HEK293 (cell line): ENCODE measurements at regions not wholly inside any gene's neighbourhood (a gene's known extent, or its start where the extent isn't known, plus 50 kb on each side); places are given as distances from the start of the nearest gene placed in this dataset.

Experiments used
- CTCF ChIA-PET: fragments of 350-600 bp; formaldehyde crosslinking; extraction: SDS; loops from one replicate; lab custom pipeline; 2021; ENCODE audit warnings: antibody characterized with exemption; lab: Yijun Ruan, JAX
- POLR2A ChIA-PET: fragments of 300-600 bp; formaldehyde crosslinking; extraction: SDS; loops from one replicate; lab custom pipeline; 2020; ENCODE audit warnings: antibody characterized with exemption, inconsistent platforms; lab: Yijun Ruan, JAX
- H3K27ac ChIP-seq: fragments of 200-500 bp; sonication (Bioruptor generic); 2 replicates; pipeline ENCODE4 v1.5.1; 2014; ENCODE audit warnings: low read depth, low read length, control low read depth, inconsistent platforms; ENCODE audit errors: extremely low read depth
- H3K36me3 ChIP-seq, 2 experiments: fragments of 200-500 bp in 1 of 2; sonication (Bioruptor generic) in 1 of 2; 1 replicate in 1 of 2; 2 replicates in 1 of 2; pipeline ENCODE4 v1.5.1; 2014 to 2017; ENCODE audit warnings: inconsistent platforms in 2 of 2, low read length in 2 of 2; ENCODE audit not compliant: control insufficient read depth in 2 of 2, insufficient read depth in 1 of 2
- H3K4me1 ChIP-seq: fragments of 200-500 bp; sonication (Bioruptor generic); 2 replicates; pipeline ENCODE4 v1.5.1; 2014; ENCODE audit warnings: mild to moderate bottlenecking, low read length, inconsistent platforms; ENCODE audit not compliant: control insufficient read depth, insufficient read depth
- H3K4me3 ChIP-seq: 2 replicates; pipeline ENCODE4 v1.5.1; 2011; ENCODE audit warnings: low read depth, mild to moderate bottlenecking, control low read depth, low read length, moderate library complexity
- H3K9me3 ChIP-seq: fragments of 200-500 bp; sonication (Bioruptor generic); 2 replicates; pipeline ENCODE4 v1.5.1; 2014; ENCODE audit warnings: low read depth, low read length, inconsistent platforms; ENCODE audit not compliant: control insufficient read depth, insufficient read depth
- EGR2 ChIP-seq: fragments of 450-650 bp; formaldehyde crosslinking; IDR thresholded peaks from 2 replicates; pipeline ENCODE4 v1.5.1; 2016; ENCODE audit warnings: low read depth, missing biosample characterization, missing genetic modification characterization
- GFI1B ChIP-seq: fragments of 450-650 bp; formaldehyde crosslinking; IDR thresholded peaks from 2 replicates; pipeline ENCODE4 v1.5.1; 2016; ENCODE audit warnings: missing biosample characterization, missing genetic modification characterization
- HOXA7 ChIP-seq: sonication (generic); formaldehyde crosslinking; IDR thresholded peaks from 2 replicates; pipeline ENCODE4 v1.8.1; 2022; ENCODE audit warnings: missing genetic modification reagents, borderline replicate concordance
- KLF8 ChIP-seq: fragments of 450-650 bp; formaldehyde crosslinking; IDR thresholded peaks from 2 replicates; pipeline ENCODE4 v1.5.1; 2016; ENCODE audit warnings: missing biosample characterization, missing genetic modification characterization
- SCRT2 ChIP-seq: fragments of 450-650 bp; formaldehyde crosslinking; IDR thresholded peaks from 2 replicates; pipeline ENCODE4 v1.5.1; 2016; ENCODE audit warnings: missing biosample characterization, missing genetic modification characterization
- SETDB1 ChIP-seq: IDR thresholded peaks from one replicate; pipeline ENCODE4 v1.6.1; 2017; ENCODE audit warnings: mild to moderate bottlenecking, low read length, moderate library complexity, mixed read lengths; ENCODE audit not compliant: insufficient read length
- ZBTB21 ChIP-seq: fragments of 450-650 bp; formaldehyde crosslinking; IDR thresholded peaks from 2 replicates; pipeline ENCODE4 v1.5.1; 2017; ENCODE audit warnings: missing biosample characterization, missing genetic modification characterization
- ZFP41 ChIP-seq: fragments of 450-650 bp; formaldehyde crosslinking; IDR thresholded peaks from 2 replicates; pipeline ENCODE4 v1.5.1; 2016; ENCODE audit warnings: missing biosample characterization, missing genetic modification characterization, borderline replicate concordance
- ZNF155 ChIP-seq: fragments of 450-650 bp; formaldehyde crosslinking; IDR thresholded peaks from 2 replicates; pipeline ENCODE4 v1.5.1; 2016; ENCODE audit warnings: missing biosample characterization, missing genetic modification characterization
- ZNF16 ChIP-seq: fragments of 450-650 bp; formaldehyde crosslinking; IDR thresholded peaks from 2 replicates; pipeline ENCODE4 v1.5.1; 2016; ENCODE audit warnings: low read depth, missing biosample characterization, missing genetic modification characterization
- ZNF202 ChIP-seq: fragments of 450-650 bp; formaldehyde crosslinking; IDR thresholded peaks from 2 replicates; pipeline ENCODE4 v1.5.1; 2016; ENCODE audit warnings: missing biosample characterization, missing genetic modification characterization, borderline replicate concordance
- ZNF211 ChIP-seq: fragments of 450-650 bp; formaldehyde crosslinking; IDR thresholded peaks from 2 replicates; pipeline ENCODE4 v1.5.1; 2016; ENCODE audit warnings: low read depth, missing biosample characterization, missing genetic modification characterization
- ZNF274 ChIP-seq, 2 experiments: fragments of 200-500 bp in 1 of 2; fragments of 450-650 bp in 1 of 2; sonication (Bioruptor generic) in 1 of 2; formaldehyde crosslinking in 1 of 2; IDR thresholded peaks; 2 replicates each; pipeline versions ENCODE4 v1.5.1 to v1.6.1; 2014 to 2016; ENCODE audit warnings: borderline replicate concordance in 1 of 2, inconsistent platforms in 1 of 2, low read length in 1 of 2, missing biosample characterization in 1 of 2, missing genetic modification characterization in 1 of 2
- ZNF302 ChIP-seq: fragments of 450-650 bp; formaldehyde crosslinking; IDR thresholded peaks from 2 replicates; pipeline ENCODE4 v1.5.1; 2016; ENCODE audit warnings: missing biosample characterization, missing genetic modification characterization, low read depth
- ZNF335 ChIP-seq: fragments of 450-650 bp; formaldehyde crosslinking; conservative IDR thresholded peaks from 2 replicates; pipeline ENCODE4 v1.5.1; 2016; ENCODE audit warnings: missing biosample characterization, missing genetic modification characterization
- ZNF391 ChIP-seq: fragments of 450-650 bp; formaldehyde crosslinking; IDR thresholded peaks from 2 replicates; pipeline ENCODE4 v1.5.1; 2016; ENCODE audit warnings: low read depth, missing biosample characterization, missing genetic modification characterization, borderline replicate concordance
- ZNF398 ChIP-seq: fragments of 450-650 bp; formaldehyde crosslinking; IDR thresholded peaks from 2 replicates; pipeline ENCODE4 v1.5.1; 2017; ENCODE audit warnings: missing biosample characterization, missing genetic modification characterization
- ZNF843 ChIP-seq: fragments of 450-650 bp; formaldehyde crosslinking; IDR thresholded peaks from 2 replicates; pipeline ENCODE4 v1.5.1; 2016; ENCODE audit warnings: missing biosample characterization, missing genetic modification characterization
- ZSCAN16 ChIP-seq: fragments of 450-650 bp; formaldehyde crosslinking; IDR thresholded peaks from 2 replicates; pipeline ENCODE4 v1.5.1; 2016; ENCODE audit warnings: missing biosample characterization, missing genetic modification characterization
- ZSCAN4 ChIP-seq: fragments of 450-650 bp; formaldehyde crosslinking; IDR thresholded peaks from 2 replicates; pipeline ENCODE4 v1.5.1; 2017; ENCODE audit warnings: missing biosample characterization, missing genetic modification characterization

GRCh38 chr12:19998411-19998810, 369.9 kb upstream of the PDE3A start (continued):
- no peak for TF ChIP-seq ZNF16 (tag by site-specific recombination)
- TF ChIP-seq KLF8 (tag by site-specific recombination): no peak

DNA sequence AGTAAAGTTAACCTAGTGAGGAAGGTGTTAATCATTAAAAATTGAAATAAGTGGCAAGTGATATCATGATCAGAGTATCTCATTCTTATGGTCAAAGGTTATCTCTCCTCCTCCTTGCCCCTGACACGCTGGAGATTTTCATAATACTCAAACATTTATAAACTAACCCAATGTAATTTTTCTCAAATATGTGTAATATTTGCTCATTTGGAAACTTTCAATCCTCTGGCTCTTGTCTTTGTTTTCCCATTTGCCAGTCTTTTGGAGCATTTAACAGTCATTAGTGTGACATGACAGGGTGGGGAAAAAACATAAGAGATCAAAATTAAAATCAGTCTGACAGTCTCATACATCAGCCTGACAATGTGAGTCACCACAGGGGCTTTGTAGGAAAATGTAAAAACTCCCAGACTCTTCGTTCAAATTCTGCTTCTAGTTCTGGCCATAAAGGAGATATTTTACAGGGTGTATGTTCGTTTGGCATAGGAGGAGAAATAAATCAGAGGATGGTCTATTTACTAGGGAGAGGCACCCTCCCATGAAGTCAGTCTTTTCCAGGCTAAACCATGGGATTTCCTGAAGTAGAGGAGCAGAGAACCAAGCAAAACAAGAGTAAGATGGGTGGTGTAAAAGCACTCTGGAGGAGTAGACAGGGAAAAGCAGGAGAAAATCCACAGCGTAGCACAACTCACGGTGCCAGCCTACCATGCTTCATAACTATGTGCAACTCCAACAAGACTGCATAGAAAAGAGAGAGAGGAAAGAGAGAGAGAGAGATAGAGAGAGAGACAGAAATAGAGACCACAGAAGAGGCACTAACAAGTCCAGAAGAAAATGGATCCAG, 369.2 kb upstream of the PDE3A start:
- no peak for TF ChIP-seq ZSCAN16 (tag by site-specific recombination)
- TF ChIP-seq ZFP41 (tag by site-specific recombination): no peak
- no peak for TF ChIP-seq EGR2 (tag by site-specific recombination)
- no peak for TF ChIP-seq SETDB1
- no peak for TF ChIP-seq ZNF391
- no peak for TF ChIP-seq ZNF274 (IDR thresholded peaks at IDR 0.05; ENCODE audit: low read length)
- no peak for TF ChIP-seq ZNF274 (tag by site-specific recombination; IDR thresholded peaks at IDR 0.05; ENCODE audit: borderline replicate concordance)
- no peaks in the 10 kb centered on the region for H3K9me3 ChIP-seq
- POLR2A ChIA-PET: no interaction called here
- CTCF ChIA-PET: no interaction called here
- H3K27ac ChIP-seq: no peak overlapping the region
- H3K4me3 ChIP-seq: no peak overlapping the region
- no peaks in the 10 kb centered on the region for H3K36me3 ChIP-seq
- H3K4me1 ChIP-seq: no peaks in the 10 kb centered on the region

GRCh38 chr12:19999805-20000138, 368.6 kb upstream of the PDE3A start:
- Histone ChIP-seq H3K36me3 (no peaks in the 10 kb centered on the region), H3K4me3 (no peak overlapping the region), H3K9me3 (no peaks in the 10 kb centered on the region), H3K4me1 (no peaks in the 10 kb centered on the region), H3K27ac (no peak overlapping the region)
- ChIA-PET POLR2A (no interaction called here), CTCF (no interaction called here)
- TF ChIP-seq SCRT2: no peak
- TF ChIP-seq HOXA7 (CRISPR knock-in tag): no peak
- TF ChIP-seq ZNF211 (tag by site-specific recombination): no peak
- TF ChIP-seq ZNF202 (tag by site-specific recombination): no peak
- TF ChIP-seq GFI1B: no peak
- TF ChIP-seq ZNF335 (tag by site-specific recombination): no peak
- no peak for TF ChIP-seq ZNF155 (tag by site-specific recombination)
- no peak for TF ChIP-seq ZNF302 (tag by site-specific recombination)
- TF ChIP-seq ZNF398: no peak
- no peak for TF ChIP-seq ZSCAN4 (tag by site-specific recombination)
- no peak for TF ChIP-seq ZNF843 (tag by site-specific recombination)
- no peak for TF ChIP-seq ZBTB21 (tag by site-specific recombination)
